Mesothelial cell of epicardium (in vitro differentiated cells): ENCODE measurements at regions not wholly inside any gene's neighbourhood (a gene's known extent, or its start where the extent isn't known, plus 50 kb on each side); places are given as distances from the start of the nearest gene placed in this dataset.

ENCODE experiments used
- DNase-seq, 2 experiments: peaks; one replicate each; pipeline ENCODE4 v3.0.0; 2021; ENCODE audit warnings: low spot score in 2 of 2; ENCODE audit not compliant: unreplicated experiment in 2 of 2
- H3K27ac Mint-ChIP-seq: 2 replicates; pipeline ENCODE4 v1.8.0; 2021; ENCODE audit warnings: mixed read lengths
- H3K27me3 Mint-ChIP-seq: 2 replicates; pipeline ENCODE4 v1.8.0; 2021; ENCODE audit warnings: low read depth, mixed read lengths
- H3K36me3 Mint-ChIP-seq: 2 replicates; pipeline ENCODE4 v1.8.0; 2021; ENCODE audit warnings: mixed read lengths
- H3K4me1 Mint-ChIP-seq: 2 replicates; pipeline ENCODE4 v1.8.0; 2021; ENCODE audit warnings: mixed read lengths
- H3K4me3 Mint-ChIP-seq: 2 replicates; pipeline ENCODE4 v1.8.0; 2021; ENCODE audit warnings: mild to moderate bottlenecking, moderate library complexity, mixed read lengths
- H3K9me3 Mint-ChIP-seq: 2 replicates; pipeline ENCODE4 v1.8.0; 2021; ENCODE audit warnings: mixed read lengths
- CTCF ChIP-seq: fragments of 200-600 bp; sonication (generic); IDR thresholded peaks from one replicate; pipeline ENCODE4 v1.5.0; 2021; ENCODE audit warnings: antibody characterized with exemption; ENCODE audit not compliant: unreplicated experiment

- Mint-ChIP-seq H3K4me1 (no peaks in the 10 kb centered on the region), H3K36me3 (no peaks in the 10 kb centered on the region), H3K9me3 (peaks cover 12% of the 10 kb centered on the region), H3K27me3 (peaks cover 17% of the 10 kb centered on the region), H3K4me3 (no peak overlapping the region), H3K27ac (no peak overlapping the region)
- TF ChIP-seq CTCF: no peak
- DNase-seq: no peak
Measured at GRCh38 chr11:80074837-80075236, 634.0 kb upstream of the TENM4 start.

GRCh38 chr11:80066291-80066690, 625.5 kb upstream of the TENM4 start:
- DNase-seq: no peak
- no peak overlapping the region for H3K27ac Mint-ChIP-seq
- H3K4me1 Mint-ChIP-seq: no peaks in the 10 kb centered on the region
- H3K36me3 Mint-ChIP-seq: no peaks in the 10 kb centered on the region
- H3K9me3 Mint-ChIP-seq: peaks cover 9% of the 10 kb centered on the region
- peaks cover 6% of the 10 kb centered on the region for H3K27me3 Mint-ChIP-seq
- H3K4me3 Mint-ChIP-seq: no peak overlapping the region
- no peak for TF ChIP-seq CTCF

GRCh38 chr11:80065086-80065485, 624.3 kb upstream of the TENM4 start:
- no peak overlapping the region for H3K27ac Mint-ChIP-seq
- no peak for TF ChIP-seq CTCF
- H3K27me3 Mint-ChIP-seq: peaks cover 9% of the 10 kb centered on the region
- H3K9me3 Mint-ChIP-seq: peaks cover 10% of the 10 kb centered on the region
- DNase-seq: no peak
- no peaks in the 10 kb centered on the region for H3K36me3 Mint-ChIP-seq
- H3K4me3 Mint-ChIP-seq: no peak overlapping the region
- H3K4me1 Mint-ChIP-seq: no peaks in the 10 kb centered on the region

- peaks cover 7% of the 10 kb centered on the region for H3K4me1 Mint-ChIP-seq
- no peak overlapping the region for H3K4me3 Mint-ChIP-seq
- no peak for DNase-seq
- H3K27me3 Mint-ChIP-seq: peaks cover 25% of the 10 kb centered on the region
- H3K9me3 Mint-ChIP-seq: peaks cover 10% of the 10 kb centered on the region
- no peak overlapping the region for H3K27ac Mint-ChIP-seq
- TF ChIP-seq CTCF: no peak
- no peaks in the 10 kb centered on the region for H3K36me3 Mint-ChIP-seq
Measured at GRCh38 chr11:80061056-80061455, 620.2 kb upstream of the TENM4 start.

GRCh38 chr11:80054582-80055165, 613.8 kb upstream of the TENM4 start:
- Mint-ChIP-seq H3K4me3 (no peak overlapping the region), H3K9me3 (no peaks in the 10 kb centered on the region)
- no peak for TF ChIP-seq CTCF

GRCh38 chr11:80048513-80048912, 607.7 kb upstream of the TENM4 start:
- H3K27me3 Mint-ChIP-seq: peaks cover 15% of the 10 kb centered on the region
- no peak overlapping the region for H3K4me3 Mint-ChIP-seq
- no peaks in the 10 kb centered on the region for H3K9me3 Mint-ChIP-seq
- no peaks in the 10 kb centered on the region for H3K4me1 Mint-ChIP-seq
- no peak overlapping the region for H3K27ac Mint-ChIP-seq
- TF ChIP-seq CTCF: no peak
- no peak for DNase-seq
- H3K36me3 Mint-ChIP-seq: no peaks in the 10 kb centered on the region

More at GRCh38 chr11:80054582-80055165, 613.8 kb upstream of the TENM4 start:
- DNase-seq: no peak
- H3K36me3 Mint-ChIP-seq: no peaks in the 10 kb centered on the region
- peaks cover 7% of the 10 kb centered on the region for H3K4me1 Mint-ChIP-seq
- H3K27me3 Mint-ChIP-seq: peaks cover 23% of the 10 kb centered on the region
- no peak overlapping the region for H3K27ac Mint-ChIP-seq
